Stimulated activated CD4-positive, alpha-beta T cell treated with anti-CD3 and anti-CD28 coated beads, Interleukin-1b, Interleukin-23, amount 100 ng/mL, for 48 hours (primary cell): ENCODE measurements at regions not wholly inside any gene's neighbourhood (a gene's known extent, or its start where the extent isn't known, plus 50 kb on each side); places are given as distances from the start of the nearest gene placed in this dataset.
"Not testable (repeated sequence)": the region's sequence is repeated elsewhere in the genome, so short reads cannot be mapped to it uniquely, and the experiment has no call there.

Experiments
- DNase-seq: peaks from one replicate; pipeline ENCODE4 v3.0.0-alpha.2; 2020

DNA sequence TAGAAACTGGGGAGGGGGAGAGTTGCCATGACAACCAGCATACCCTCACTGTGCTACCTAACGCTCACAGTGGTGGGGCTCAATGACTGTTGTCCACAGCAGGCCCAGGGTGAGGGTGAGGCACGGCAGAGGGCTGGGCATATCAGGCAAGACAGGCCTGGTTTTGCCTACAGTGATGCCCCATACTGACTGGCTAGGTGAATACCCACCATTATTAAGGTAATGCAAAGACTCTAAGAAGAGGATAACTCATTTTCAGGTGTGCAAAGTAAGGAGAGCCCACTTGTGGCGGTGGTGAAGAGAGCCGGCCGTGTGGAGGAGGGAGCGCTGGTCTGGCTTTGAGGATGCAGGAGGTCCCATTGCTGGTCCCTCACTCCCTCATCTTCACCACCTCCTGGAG is 422.3 kb downstream of the FUT8 start:
- no peak for DNase-seq

DNA sequence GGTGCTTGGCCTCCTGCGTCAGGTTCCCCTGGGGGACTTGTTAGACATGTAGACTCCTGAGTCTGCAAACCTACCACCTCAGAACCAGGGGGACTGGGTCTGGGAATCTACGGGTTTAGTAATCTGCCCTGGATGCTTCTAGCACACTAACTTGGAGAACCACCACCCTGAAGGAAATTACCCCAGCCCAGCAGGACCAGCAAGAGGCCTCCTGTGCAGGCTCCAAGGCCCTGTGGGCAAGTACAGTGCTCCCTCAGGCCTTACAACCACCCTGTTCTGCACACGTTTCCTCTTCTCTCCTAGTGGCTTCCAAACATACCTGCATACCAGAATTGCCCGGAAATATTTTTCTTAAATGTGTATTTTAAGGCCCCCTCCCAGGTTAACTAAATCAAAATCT is 423.0 kb downstream of the FUT8 start:
- no peak for DNase-seq

DNA sequence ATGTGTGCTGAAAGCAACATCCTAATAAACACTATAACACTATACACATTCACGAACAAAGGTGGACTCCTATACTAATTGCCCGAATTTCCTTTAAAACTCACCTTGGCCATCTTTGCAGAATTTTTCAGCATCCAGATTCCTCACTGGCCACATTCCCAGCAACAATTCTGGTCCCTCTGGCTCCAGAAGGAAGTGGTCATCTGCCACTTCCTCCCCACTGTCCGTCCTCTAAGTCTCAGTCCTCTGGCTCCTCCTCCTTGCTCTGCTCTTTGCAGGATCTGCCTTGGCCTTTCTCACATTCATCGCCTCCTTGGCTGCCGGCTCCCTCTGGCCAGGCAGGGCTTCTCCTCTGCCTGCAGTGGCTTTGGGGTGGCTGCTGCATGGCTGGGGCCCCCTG is 426.0 kb downstream of the FUT8 start:
- no peak for DNase-seq

DNA sequence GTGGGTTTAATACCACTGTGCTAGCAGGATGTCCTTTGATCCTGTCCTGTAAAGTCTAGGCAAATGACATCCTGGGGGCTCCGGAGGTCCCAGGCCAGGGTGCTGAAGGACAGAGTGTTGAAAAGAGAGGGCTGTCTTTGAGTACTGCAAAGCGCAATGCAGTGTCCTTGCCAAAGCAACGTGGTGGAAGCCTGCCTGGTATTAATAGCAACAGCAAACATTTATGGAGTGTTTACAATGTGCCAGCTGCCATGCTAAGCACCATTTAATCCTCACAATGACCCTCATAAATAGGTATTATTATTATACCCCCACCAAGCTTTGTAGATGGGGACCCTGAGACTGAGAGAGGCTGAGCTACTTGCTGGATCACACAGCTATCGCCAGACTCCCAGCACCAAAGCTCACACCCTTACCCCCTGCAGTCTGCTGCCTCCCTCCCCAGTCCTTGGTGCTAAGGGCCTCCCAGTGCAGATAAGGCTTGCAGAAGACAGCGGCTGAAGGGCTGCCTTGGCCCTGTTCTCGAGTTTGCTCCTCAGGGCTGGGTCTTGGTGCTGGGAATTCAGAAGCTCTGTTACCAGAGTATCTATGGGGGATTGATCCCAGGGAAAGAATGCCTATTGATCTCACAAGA is 427.7 kb downstream of the FUT8 start:
- DNase-seq: no peak

DNA sequence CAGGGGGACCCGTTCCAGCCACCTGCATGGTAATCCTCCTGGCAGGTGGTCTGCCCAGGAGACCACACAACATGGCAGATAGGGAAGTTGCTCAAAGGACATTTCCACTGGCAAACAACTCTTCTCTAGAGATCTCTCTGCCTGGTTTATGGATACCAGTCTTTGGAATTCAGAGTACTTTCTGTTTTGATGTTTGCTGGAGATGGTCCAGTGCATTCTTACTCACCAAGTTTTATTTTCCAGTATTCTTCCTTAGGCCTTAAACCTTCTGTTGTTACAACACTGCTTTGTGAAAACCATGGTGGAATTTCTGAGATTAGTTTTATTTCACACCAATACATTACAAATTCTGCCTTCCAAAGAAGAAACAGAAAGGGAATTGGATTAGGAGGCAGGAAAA is 428.3 kb downstream of the FUT8 start:
- no peak for DNase-seq

DNA sequence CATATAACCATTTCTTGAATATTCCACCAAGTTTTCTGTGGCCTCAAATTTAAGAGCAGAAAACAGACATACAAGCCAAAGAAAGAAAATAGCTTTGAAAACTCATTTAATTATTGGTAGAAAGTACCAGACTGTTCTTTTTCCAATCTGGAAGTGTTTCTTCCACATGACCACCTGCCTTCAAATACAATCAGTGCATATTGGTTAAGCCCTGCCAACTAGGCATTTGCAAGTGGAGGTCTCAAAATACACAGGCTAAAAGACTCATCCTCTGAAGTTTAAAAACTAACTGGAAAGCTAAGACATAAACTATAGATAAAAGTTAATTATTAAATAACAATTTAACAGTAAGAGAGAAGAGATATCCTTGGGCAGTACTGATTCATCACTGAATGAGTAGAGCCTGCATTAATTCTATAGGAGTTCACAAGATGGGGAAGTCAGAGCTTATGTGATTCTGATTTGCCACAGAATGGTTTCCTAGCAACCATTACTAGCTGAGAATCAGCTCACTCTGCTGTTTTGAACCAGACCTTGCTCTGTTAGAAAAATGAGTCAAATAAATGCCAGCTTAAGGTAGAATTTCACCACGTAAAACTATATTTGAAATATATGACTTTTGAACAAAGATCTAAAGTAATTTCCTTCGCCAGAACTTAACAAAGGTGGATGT is 433.8 kb downstream of the FUT8 start:
- no peak for DNase-seq

DNA sequence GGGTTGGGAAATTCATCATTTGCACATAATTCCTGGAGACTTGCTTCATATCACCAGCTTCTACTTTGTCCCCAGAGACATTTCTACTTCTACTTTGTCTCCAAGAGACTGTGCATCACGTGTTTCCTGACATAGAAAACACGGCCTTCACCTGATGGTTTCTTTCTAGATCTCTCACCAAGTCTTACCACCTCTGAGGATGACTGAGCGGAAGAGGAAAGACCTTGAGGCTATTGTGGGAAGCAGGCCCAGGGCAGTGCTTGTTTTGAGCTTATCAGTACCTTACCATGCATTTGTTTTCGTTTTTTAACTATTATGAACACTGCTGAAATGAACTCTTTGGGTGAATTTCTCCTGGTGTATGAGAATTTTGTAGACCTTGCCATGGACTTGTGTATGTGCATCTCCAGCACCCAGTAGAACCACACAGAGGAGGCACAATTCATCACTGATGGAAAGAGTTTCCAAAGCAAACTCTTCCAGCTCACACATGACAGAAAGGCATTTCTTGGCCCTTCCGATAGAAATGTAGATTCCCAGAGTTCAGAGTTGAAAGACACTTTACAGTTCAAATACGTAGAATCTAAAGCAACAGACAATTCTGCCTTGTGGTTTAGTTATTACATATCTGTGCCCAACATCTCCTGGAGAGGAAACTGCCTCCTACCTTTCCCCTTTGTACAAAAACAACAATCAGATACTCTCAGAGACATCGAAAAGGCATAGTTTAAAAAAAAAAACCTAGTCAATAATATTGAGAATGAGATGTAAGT is 434.7 kb downstream of the FUT8 start:
- peak; percentile 65 for DNase-seq

DNA sequence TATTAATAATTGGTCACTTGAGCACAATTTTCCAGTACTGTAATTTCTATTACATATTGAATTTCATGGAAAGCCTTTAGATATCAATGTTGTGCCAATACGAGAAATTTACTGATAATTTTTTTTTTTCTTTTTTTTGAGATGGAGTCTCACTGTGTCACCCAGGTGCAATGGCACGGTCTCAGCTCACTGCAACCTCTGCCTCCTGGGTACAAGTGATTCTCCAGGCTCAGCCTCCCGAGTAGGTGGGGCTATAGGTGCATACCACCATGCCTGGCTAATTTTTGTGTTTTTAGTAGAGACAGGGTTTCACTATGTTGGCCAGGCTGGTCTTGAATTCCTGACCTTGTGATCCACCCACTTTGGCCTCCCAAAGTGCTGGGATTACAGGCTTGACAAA is 435.4 kb downstream of the FUT8 start:
- DNase-seq: not testable (repeated sequence)

DNA sequence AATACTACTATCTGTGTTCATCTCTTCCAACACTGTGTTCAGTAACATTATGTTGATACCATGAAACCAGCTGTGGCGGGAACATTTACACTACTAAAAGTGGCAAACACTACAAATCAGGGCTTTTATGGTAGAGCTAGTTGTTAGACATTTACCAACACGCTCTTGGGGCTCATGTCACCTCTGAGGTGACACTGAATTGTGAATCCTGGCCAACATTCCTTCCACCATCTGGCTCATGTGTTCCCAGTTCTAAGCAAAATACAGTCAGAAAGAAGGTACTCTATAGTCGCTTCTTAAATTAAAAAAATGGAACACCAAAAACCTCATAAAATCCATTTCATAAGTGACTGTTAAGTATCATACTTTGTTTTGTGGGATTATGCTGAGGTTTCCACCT is 436.6 kb downstream of the FUT8 start:
- DNase-seq: no peak

DNA sequence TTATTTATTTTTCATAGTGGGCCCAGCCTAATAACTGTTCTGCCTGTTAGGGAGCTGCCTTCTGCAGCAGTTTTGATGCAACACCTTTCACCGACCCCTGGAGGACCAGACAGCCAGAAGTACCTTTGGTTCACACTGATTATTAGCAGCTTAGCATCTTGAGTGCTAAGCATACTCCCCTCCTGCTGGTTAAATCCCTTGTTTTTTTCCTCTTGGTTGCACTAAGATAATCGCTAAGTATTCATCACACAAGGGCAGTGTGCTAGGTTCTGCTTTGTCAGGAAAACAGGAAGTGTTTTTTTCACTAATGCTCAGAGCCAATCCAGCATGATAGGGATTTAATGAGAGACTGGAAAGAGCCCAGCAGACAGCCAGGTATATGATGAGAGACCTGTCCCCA is 437.0 kb downstream of the FUT8 start:
- DNase-seq: no peak

DNA sequence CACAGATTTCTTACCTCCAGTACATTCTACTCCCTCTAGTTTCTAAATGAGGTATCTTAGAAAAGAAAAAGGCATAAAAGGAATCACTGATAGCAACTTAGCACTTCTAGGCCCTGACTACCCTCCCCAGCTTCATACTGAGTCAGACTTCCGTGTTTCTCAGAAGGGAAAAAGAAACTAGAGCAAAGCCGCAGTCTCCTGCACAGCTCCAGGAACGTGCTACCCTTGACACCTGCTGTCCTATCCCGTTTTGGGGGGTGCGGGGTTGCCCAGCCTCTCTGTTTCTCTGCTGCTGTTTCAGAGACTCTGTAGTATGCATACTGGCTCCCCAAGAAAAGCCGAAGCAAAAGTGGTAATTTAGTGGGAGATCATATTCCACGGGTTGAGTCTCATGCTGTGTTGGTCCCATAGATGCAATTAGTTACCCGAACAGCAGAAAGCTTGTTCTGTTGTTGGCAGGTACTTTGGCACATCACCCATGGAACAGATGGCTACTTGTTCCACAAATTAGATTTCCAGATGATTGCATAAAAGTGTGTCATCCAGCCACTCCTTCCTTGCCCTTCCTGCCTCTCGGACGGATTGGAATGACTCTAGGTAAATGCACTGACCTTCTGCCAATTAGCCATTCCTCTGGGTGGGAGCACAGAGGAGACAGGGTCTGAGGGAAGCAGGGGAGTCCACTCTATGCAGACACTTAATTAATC is 438.1 kb downstream of the FUT8 start:
- DNase-seq: peak; percentile 60

DNA sequence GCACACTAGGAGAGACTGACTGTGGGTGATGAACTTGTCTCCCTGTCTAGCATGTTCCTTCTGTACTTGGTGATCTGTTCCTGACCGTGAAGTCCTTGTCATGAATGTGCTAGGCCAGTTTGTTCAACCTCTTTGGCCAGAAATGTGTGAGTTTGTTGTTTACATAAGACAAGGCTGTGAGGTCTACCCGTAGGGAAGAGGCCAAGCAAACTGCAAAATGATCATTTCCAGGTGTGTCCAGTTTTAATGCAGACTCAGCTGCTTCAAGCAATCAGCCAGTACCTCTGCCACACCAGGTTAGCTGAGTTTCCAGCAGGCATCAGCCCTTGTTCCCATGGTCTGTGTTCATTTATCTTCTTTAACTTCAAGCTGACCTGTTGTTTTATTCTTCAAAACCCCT is 440.2 kb downstream of the FUT8 start:
- DNase-seq: no peak

DNA sequence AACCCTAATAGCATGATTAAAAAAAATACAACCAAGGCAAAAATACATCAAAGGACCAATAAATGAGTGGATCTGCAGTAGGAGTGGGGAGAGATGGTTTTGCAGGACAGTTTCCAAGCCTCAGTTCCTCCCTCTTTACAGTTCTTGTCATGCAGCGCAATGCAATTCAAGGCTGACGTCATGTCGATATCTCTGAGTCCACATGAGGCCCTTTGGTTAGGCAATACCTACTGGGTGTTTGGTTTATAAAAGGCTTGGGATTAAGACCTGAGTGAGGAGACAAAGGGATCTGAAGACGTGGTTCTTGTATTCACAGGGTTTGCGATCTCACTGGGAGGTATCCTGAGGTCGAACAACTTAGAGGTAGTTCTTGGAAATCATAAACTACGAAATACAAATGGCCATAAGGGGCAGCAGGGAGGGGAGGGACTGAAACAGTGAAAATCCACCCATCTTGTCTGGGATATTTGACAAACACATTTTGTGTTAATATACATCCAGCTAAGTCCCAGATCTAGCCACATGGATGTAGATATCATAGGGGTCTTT is 441.0 kb downstream of the FUT8 start:
- no peak for DNase-seq

DNA sequence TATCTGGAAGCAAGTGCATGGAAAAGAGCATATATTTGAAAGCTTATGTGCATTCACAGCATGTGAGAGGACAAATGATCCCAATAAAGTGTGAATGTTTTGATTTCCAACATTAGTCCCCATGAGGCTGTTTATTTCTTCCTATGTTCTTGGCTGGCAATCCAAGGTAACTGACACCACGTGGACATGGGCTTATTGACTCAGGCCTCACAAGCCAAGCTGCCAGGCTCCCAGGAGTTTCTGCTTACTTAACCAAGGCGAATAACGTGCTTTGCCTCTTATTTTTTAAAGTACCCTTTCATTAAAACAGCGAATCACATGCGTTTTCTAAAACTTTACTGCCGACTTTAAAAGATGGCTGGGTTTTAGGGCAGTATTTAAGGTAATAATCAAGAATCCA is 441.7 kb downstream of the FUT8 start:
- no peak for DNase-seq

DNA sequence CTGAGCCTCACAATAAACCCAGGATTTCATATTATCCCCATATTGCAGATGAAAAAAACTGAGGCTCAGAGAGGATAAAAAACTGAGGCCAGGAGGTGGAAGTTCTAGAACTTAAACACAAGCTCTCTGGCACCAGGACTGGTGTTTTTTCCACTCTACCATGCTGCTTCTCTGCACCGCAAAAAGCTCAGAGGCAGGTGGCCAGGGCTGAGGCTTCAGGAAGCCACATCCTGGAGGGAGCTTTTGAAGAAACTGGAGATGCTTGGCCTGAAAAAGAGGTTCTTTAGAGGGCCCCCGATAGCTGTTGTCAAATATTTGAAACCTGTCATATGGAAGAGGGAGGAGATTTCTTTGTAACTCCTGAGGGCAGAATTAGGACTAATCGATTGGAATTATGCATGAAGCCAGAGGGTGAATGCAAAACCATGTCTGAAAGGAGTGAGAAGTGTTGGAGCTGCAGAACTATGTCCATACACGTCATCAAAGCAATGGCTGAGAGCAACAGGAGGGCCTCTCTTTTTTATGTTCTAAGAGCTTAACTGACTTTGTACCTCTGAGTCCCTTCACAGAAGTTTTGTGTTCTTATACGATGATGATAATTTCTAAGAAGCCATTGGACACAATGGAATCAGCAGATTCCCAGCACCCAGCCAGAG is 448.6 kb downstream of the FUT8 start:
- no peak for DNase-seq

DNA sequence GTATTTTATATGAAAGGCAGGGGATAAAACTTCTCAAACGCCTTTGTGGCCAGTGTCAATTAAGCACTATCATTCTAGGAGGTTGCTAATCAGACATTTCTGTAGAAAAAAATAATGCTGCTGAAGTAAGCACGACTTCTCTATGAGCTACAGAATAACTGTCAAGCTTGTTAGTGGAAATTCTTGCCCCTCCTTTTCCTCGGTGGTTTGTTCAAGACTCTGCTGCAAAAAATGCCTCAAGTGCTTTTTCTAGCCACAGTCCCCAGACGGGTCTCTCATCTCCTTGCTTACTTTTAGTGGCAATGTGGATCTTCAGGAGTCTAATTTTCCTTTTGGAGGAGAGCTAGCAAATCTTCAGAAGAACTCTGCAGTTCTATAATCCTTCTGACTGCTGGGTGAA is 452.0 kb downstream of the FUT8 start:
- no peak for DNase-seq

DNA sequence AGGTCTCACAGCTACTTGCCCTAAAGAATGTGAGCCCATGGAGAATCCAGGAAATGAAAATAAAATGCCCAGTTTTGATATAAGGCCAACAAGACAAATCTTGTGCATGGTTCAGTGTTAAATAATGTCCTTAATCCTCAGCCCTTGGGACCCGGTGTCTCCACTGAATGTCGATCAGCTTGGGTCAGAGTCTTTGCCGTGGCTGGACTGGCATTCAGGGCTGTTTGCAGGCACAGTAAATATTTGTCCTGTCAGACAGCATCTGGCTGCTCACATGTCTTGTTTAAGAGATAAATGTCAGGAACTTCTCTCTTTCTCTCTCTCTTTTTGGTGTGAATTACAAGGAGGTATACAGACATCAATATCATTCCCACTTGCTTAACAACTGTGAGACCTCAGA is 452.5 kb downstream of the FUT8 start:
- DNase-seq: no peak

DNA sequence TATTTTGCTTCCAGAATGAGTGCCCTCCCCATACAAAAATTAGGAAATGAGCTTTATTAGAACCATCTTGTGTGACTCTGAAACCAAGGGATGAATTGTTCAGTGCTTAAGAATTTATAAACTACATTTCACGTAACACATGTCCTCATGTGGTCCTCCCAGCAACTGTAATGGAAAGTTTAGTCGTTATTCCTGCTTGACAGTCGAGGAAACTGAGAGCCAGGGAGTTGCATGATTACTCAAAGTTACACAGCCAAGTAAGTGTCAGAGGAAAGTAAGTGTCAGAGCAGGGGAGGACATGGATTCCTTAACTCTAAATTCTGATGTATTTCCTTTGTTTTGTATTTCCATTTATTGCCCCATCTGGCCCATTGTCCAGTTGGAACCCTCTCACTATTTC is 453.9 kb downstream of the FUT8 start:
- DNase-seq: no peak

DNA sequence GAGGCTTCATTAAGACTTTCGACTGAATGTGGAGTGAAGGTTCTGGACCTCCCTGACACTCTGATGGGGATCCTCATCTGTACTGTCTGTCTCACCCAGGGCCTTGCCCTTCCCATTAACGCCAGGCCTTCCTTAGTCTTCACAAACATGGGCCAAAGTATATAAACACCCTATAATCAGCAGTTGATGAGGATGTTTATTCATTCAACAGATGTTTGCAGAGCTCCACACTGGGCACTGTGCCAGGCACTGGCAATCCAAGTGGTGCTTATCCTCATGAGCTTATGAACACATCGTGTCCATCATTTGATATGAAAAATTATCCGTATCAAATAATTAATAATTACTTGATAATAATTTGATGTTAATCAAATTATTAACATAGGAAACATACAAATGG is 454.4 kb downstream of the FUT8 start:
- no peak for DNase-seq

DNA sequence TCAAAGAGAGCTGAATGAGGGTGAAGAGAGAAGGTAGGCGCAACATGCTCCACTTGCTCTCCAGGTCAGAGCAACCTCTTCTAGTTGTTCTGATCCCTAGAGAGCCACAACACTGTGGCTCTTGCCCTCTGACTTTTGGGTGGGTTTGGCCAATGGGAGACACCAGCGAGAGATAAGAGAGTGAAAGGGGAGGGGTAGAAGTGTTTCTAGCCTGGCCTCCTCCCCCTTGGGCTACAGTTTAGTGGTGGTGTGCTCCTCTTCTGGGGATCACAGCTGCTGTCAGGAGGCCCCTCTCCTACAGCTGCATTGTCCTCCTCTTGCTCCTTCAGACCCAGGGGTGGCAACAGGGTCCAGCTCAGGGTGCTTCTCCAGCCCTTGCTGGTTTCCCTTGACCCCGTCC is 454.8 kb downstream of the FUT8 start:
- no peak for DNase-seq

DNA sequence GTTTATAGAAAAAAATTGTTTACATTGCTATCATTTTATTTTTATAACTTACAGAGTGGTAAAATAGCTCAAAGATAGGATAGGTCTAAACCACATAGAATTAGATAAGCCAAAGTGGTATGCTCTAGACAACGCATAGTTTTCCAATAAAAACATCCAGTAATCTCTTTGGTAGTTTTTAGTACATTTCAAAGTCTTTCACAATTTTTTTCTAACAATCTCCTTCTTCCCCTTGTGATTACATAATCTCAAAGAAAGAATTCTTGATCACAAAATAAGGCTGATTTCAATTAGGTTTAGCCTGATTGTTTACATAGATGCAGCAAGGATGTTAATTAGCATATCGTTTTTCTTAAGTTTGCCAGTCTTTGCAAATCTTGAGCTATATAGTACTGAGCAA is 460.0 kb downstream of the FUT8 start:
- DNase-seq: no peak

DNA sequence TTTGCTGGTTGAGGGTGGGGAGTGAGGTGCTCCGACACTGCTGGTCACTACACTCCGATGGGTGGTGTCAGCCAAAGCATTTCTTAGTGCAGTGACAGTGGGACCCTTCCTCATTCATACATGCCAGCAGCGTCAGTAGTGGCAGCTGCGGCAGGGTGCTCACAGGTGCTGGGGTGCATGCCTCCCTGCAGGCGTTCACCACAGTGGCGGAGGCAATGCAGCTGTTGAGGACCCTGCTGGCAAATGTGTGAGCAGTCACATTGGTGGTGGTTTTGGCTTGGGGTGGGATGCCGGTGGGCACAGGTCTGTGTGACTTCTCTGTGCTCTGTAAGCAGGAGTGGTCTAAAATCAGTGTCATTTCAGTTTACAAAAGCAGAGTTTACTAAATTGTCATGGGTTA is 464.6 kb downstream of the FUT8 start:
- no peak for DNase-seq

DNA sequence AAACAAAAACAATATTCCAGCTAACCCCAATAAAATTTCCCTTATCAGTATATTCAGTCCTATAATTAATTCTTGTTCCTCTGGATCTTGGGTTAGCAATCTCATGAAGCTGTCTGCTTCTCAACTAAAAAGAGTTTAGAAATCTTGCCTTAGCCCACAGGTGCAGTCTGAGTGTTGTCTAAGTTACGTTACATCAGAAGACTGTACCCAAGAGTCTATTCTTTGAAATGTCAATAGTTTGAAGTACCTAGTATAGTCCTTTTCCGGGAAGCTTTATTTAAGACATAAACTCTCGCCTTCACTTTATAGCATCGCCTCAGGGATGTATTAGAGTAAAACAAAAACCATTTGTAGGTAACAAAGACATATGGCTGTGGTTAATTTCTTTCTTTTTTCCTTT is 465.1 kb downstream of the FUT8 start:
- DNase-seq: no peak
